ENCODE measurements at regions not wholly inside any gene's neighbourhood (a gene's known extent, or its start where the extent isn't known, plus 50 kb on each side); places are given as distances from the start of the nearest gene placed in this dataset.

DNA sequence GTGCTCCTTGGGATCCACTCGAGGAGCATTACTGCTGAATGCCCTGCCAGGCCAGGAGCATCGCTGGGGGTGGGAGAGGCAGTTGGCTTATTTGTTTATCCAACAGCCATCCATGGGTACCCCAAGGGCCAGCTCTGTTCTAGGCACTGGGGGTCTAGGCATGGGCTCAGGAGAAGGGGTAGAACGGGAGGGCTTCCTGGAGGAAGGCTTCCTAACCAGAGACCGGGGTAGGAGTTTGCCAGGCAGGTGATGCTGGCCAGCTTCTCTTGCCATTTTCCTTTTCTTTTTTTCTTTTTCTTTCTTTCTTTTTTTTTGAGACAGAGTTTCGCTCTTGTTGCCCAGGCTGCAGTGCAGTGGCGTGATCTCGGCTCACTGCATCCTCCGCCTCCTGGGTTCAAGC, 241.0 kb downstream of the SEC14L1 start:
- H3K27ac Mint-ChIP-seq: no peak overlapping the region
- DNase-seq: no peak
- no peak for TF ChIP-seq CTCF (IDR thresholded peaks at IDR 0.05)
- H3K27me3 Mint-ChIP-seq (ENCODE audit: low read depth, poor library complexity): peaks cover 3% of the 10 kb centered on the region
- no peaks in the 10 kb centered on the region for H3K36me3 Mint-ChIP-seq (ENCODE audit: low read depth)
- peaks cover 97% of the 10 kb centered on the region for H3K4me1 Mint-ChIP-seq
- H3K4me3 Mint-ChIP-seq: peak overlapping the region; percentile 40
- no peaks in the 10 kb centered on the region for H3K9me3 Mint-ChIP-seq

- no peak for TF ChIP-seq CTCF (IDR thresholded peaks at IDR 0.05)
- DNase-seq: no peak
- peaks cover 97% of the 10 kb centered on the region for H3K4me1 Mint-ChIP-seq
- no peaks in the 10 kb centered on the region for H3K36me3 Mint-ChIP-seq (ENCODE audit: low read depth)
- H3K27ac Mint-ChIP-seq: peak overlapping the region; percentile 72
- peak overlapping the region; percentile 40 for H3K4me3 Mint-ChIP-seq
- no peaks in the 10 kb centered on the region for H3K9me3 Mint-ChIP-seq
- peaks cover 3% of the 10 kb centered on the region for H3K27me3 Mint-ChIP-seq (ENCODE audit: low read depth, poor library complexity)
Measured at GRCh38 chr17:77382356-77382911, 241.7 kb downstream of the SEC14L1 start.

GRCh38 chr17:77382966-77383612, 242.3 kb downstream of the SEC14L1 start:
- Mint-ChIP-seq H3K27me3 (ENCODE audit: low read depth, poor library complexity) (peaks cover 3% of the 10 kb centered on the region), H3K27ac (peak overlapping the region; percentile 42), H3K9me3 (no peaks in the 10 kb centered on the region), H3K36me3 (ENCODE audit: low read depth) (no peaks in the 10 kb centered on the region), H3K4me3 (peak overlapping the region; percentile 20), H3K4me1 (peaks cover 97% of the 10 kb centered on the region)
- TF ChIP-seq CTCF (IDR thresholded peaks at IDR 0.05): no peak
- DNase-seq: no peak

GRCh38 chr17:77383613-77384608, 243.1 kb downstream of the SEC14L1 start:
- no peak for DNase-seq
- Mint-ChIP-seq H3K4me1 (peaks cover 97% of the 10 kb centered on the region), H3K9me3 (no peaks in the 10 kb centered on the region)

More at GRCh38 chr17:77383613-77384608, 243.1 kb downstream of the SEC14L1 start:
- H3K27me3 Mint-ChIP-seq (ENCODE audit: low read depth, poor library complexity): no peaks in the 10 kb centered on the region
- peak overlapping the region; percentile 86 for H3K27ac Mint-ChIP-seq
- TF ChIP-seq CTCF (IDR thresholded peaks at IDR 0.05): no peak
- peak overlapping the region; percentile 40 for H3K4me3 Mint-ChIP-seq
- H3K36me3 Mint-ChIP-seq (ENCODE audit: low read depth): no peaks in the 10 kb centered on the region
